ENCODE measurements at regions not wholly inside any gene's neighbourhood (a gene's known extent, or its start where the extent isn't known, plus 50 kb on each side); places are given as distances from the start of the nearest gene placed in this dataset.

- TF ChIP-seq CUX1 (IDR thresholded peaks at IDR 0.05; ENCODE audit: insufficient replicate concordance, low read depth, low read length), result no peak
- no peak for TF ChIP-seq E2F8 (IDR thresholded peaks at IDR 0.05; ENCODE audit: low read depth, partially characterized antibody)
- no peak for TF ChIP-seq HCFC1 (IDR thresholded peaks at IDR 0.05; ENCODE audit: low read length)
- TF ChIP-seq FOXM1 (IDR thresholded peaks at IDR 0.05; ENCODE audit: low read depth, low read length), result no peak
- no peak for TF ChIP-seq ZNF384 (IDR thresholded peaks at IDR 0.05; ENCODE audit: borderline replicate concordance, low read depth, low read length)
- no peak for TF ChIP-seq NRF1 (conservative IDR thresholded peaks at IDR 0.05; ENCODE audit: low read depth, low read length)
- TF ChIP-seq SMAD5 (IDR thresholded peaks at IDR 0.05; ENCODE audit: low read depth), result no peak
- TF ChIP-seq MTA3 (IDR thresholded peaks at IDR 0.05; ENCODE audit: borderline replicate concordance, low read length), result no peak
- TF ChIP-seq SREBF2 (IDR thresholded peaks at IDR 0.05; ENCODE audit: low read length), result no peak
- TF ChIP-seq SREBF1 (IDR thresholded peaks at IDR 0.05; ENCODE audit: low read length), result no peak
- no peak for TF ChIP-seq JUND (IDR thresholded peaks at IDR 0.05; ENCODE audit: low read depth, low read length)
- no peak for TF ChIP-seq TBL1XR1 (IDR thresholded peaks at IDR 0.05; ENCODE audit: low read depth, low read length)
- TF ChIP-seq MEF2B (IDR thresholded peaks at IDR 0.05; ENCODE audit: partially characterized antibody, poor library complexity, severe bottlenecking), result no peak
These were observed 591.1 kb upstream of the C16orf82 start (continued) for GRCh38 chr16:26475596-26475995.

All from GM12878 (cell line).